ENCODE measurements at regions not wholly inside any gene's neighbourhood (a gene's known extent, or its start where the extent isn't known, plus 50 kb on each side); places are given as distances from the start of the nearest gene placed in this dataset.

DNA sequence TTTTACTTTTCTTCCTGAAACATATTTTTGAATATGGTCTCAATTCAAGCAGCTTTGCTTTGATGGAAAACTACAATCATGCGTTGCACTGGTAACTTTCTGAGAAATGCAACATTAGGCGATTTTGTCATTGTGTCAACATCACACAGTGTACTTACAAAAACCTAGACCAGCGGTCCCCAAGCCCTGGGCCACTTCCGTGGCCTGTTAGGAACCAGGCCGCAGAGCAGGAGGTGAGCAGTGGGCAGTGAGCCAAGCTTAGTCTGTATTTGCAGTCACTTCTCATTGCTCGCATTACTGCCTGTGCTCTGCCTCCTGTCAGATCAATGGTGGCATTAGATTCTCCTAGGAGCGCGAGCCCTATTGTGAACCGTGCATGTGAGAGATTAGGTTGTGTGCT lies 163.7 kb upstream of the NOVA1 start:
- no peak for TF ChIP-seq Cebpa-rat (IDR thresholded peaks at IDR 0.05)

DNA sequence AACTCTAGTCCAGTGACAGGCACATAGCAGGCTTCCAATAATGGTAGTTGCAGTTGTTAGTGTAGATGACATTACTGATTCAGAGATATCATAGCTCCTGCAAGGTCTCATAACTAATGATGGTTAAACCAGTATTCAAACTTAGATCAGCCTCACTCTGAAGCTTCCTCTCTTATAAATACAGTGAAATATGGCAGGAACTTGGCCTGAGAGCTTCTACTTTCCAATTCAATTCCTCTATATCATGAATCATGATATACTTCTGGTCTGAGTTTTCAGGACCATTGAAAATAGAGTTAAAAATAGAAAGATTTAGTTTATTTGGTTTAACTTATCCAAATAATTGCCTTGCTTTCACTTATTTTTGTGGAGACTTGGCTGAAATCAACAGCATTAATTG lies 167.5 kb upstream of the NOVA1 start:
- Histone ChIP-seq H3K4me2 (peak overlapping the region in 3 of 11 experiments; percentile 32 to 60 (median 54); a peak in 5 of 22 replicates), H3K4me1 (peaks cover 0 to 17% (median 0%) of the 10 kb centered on the region in 10 experiments; a peak in 5 of 20 replicates), H3K27me3 (no peaks in the 10 kb centered on the region), H3K27ac (0 out of 22 replicates have a peak overlapping the region, but pooled peaks of 1 of the 11 experiments have one; percentile 16), H3K9me3 (replicated peaks in 1 of 11) (no peaks in the 10 kb centered on the region), H3K4me3 (no peak overlapping the region), H4K20me1 (no peaks in the 10 kb centered on the region), H3K36me3 (no peaks in the 10 kb centered on the region), H3K9ac (no peak overlapping the region)
- no peak for TF ChIP-seq Cebpa-rat (IDR thresholded peaks at IDR 0.05)

More for the DNA sequence above, 163.7 kb upstream of the NOVA1 start:
- Histone ChIP-seq H3K9me3 (replicated peaks in 1 of 11) (no peaks in the 10 kb centered on the region), H3K4me2 (no peak overlapping the region), H3K4me3 (no peak overlapping the region), H3K9ac (no peak overlapping the region), H3K4me1 (peaks cover 0 to 17% (median 0%) of the 10 kb centered on the region in 10 experiments; a peak in 5 of 20 replicates), H3K27me3 (no peaks in the 10 kb centered on the region), H3K36me3 (no peaks in the 10 kb centered on the region), H4K20me1 (no peaks in the 10 kb centered on the region), H3K27ac (no peak overlapping the region)

DNA sequence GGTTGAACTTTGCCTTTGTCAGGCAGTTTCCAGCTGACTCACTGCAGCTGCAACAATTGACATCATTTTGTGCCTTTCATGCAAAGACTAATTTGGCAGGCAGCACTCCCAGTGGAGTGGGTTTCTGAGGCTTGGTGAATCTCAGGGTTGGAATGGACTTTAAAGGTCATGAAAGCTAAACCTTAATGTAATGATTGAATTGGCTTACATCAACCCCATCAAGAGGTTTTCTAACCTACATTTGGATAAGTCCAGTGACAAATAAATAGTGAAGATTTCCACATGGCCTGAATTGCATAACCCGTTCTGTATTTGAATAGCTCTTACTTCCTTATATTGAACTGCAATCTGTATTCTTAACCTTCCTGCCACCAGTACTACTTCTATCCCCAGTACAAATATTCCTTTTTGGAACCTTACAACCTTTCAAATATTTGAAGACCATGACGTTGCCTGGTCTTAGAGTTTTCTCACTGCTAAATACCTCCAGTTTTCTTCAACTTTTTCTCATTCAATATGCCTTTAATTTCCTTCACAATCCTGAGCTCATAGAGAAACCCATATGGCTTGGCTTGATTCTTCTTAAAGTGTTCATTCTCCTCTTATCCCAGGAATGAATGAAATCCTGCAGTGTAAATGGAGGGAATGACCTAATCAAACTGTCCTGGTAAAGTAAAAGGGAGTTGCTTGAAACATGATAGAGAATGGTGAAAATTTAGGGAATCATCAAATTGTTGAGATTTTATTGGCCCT lies 168.1 kb upstream of the NOVA1 start:
- TF ChIP-seq Cebpa-rat (IDR thresholded peaks at IDR 0.05) = no peak
- no peaks in the 10 kb centered on the region for H3K27me3 ChIP-seq
- H3K9me3 ChIP-seq (replicated peaks in 1 of 11) = no peaks in the 10 kb centered on the region
- H3K9ac ChIP-seq = no peak overlapping the region
- H3K4me3 ChIP-seq = no peak overlapping the region
- peaks cover 0 to 17% (median 0%) of the 10 kb centered on the region in 10 experiments; a peak in 5 of 20 replicates for H3K4me1 ChIP-seq
- 0 out of 22 replicates have a peak overlapping the region, but pooled peaks of 1 of the 11 experiments have one; percentile 16 for H3K27ac ChIP-seq
- peak overlapping the region in 3 of 11 experiments; percentile 32 to 60 (median 54); a peak in 7 of 22 replicates for H3K4me2 ChIP-seq
- no peaks in the 10 kb centered on the region for H4K20me1 ChIP-seq
- H3K36me3 ChIP-seq = no peaks in the 10 kb centered on the region

DNA sequence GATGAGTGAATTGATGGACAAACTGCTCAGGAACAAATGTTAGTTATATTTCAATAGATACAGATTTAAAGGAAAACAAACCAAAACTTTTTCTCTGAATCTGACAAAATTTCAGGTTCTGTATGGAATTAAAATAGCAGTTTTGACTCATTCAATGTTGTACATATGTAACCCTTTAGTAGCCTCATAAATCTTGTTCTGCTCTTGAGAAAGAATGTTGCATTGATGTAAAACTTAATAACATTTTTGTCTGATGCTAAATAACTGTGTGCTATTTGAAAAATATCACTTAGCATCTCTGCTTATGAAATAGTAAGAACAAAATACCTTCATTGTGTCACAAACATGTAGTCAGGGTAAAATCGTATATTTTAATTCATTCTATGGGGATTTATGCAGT lies 168.9 kb upstream of the NOVA1 start:
- H3K4me2 ChIP-seq = no peak overlapping the region
- H3K4me3 ChIP-seq = no peak overlapping the region
- H3K4me1 ChIP-seq = peaks cover 0 to 17% (median 0%) of the 10 kb centered on the region in 10 experiments; a peak in 5 of 20 replicates
- H4K20me1 ChIP-seq = no peaks in the 10 kb centered on the region
- H3K27ac ChIP-seq = no peak overlapping the region
- no peaks in the 10 kb centered on the region for H3K27me3 ChIP-seq
- no peaks in the 10 kb centered on the region for H3K9me3 ChIP-seq (replicated peaks in 1 of 11)
- TF ChIP-seq Cebpa-rat (IDR thresholded peaks at IDR 0.05) = no peak
- H3K36me3 ChIP-seq = no peaks in the 10 kb centered on the region
- H3K9ac ChIP-seq = no peak overlapping the region

DNA sequence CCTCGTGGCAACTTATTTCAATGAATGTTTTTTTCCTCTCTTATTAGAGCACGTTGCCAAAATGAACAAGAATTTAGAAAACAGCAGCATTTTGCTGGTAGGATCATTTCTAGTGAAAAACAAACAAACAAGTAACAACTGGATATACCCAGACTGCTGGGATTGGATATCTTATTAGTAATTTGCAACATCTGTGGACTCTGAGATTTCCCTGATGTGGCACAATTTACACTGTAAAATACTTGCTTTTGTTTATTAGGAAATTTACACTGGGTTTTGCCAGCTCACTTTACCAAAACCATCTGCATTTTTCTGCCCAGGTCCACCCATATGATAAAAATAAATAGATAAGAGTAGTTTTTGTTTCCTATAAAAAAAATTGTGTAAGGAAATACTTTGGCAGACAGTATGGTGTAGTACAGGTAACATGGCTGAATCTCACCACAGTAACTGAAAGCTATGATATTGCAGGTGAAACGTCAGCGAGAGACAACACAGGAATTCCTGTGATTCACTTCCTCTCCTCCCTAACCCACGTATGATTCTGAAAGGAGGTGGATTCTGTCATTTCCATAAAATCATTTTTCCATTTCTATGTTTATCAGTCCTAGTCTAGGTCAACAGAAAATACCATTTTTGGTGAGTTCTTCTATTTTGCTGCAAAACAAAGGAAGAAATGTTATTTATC lies 176.2 kb upstream of the NOVA1 start:
- no peak overlapping the region for H3K9ac ChIP-seq
- no peak for TF ChIP-seq Cebpa-rat (IDR thresholded peaks at IDR 0.05)
- no peak overlapping the region for H3K4me3 ChIP-seq
- no peaks in the 10 kb centered on the region for H3K27me3 ChIP-seq
- no peaks in the 10 kb centered on the region for H4K20me1 ChIP-seq
- no peak overlapping the region for H3K27ac ChIP-seq
- 0 out of 20 replicates have a peak, but pooled peaks cover 0 to 8% (median 0%) of the 10 kb centered on the region in 10 experiments for H3K4me1 ChIP-seq
- H3K9me3 ChIP-seq (replicated peaks in 1 of 11) = no peaks in the 10 kb centered on the region
- no peak overlapping the region for H3K4me2 ChIP-seq
- H3K36me3 ChIP-seq = no peaks in the 10 kb centered on the region

DNA sequence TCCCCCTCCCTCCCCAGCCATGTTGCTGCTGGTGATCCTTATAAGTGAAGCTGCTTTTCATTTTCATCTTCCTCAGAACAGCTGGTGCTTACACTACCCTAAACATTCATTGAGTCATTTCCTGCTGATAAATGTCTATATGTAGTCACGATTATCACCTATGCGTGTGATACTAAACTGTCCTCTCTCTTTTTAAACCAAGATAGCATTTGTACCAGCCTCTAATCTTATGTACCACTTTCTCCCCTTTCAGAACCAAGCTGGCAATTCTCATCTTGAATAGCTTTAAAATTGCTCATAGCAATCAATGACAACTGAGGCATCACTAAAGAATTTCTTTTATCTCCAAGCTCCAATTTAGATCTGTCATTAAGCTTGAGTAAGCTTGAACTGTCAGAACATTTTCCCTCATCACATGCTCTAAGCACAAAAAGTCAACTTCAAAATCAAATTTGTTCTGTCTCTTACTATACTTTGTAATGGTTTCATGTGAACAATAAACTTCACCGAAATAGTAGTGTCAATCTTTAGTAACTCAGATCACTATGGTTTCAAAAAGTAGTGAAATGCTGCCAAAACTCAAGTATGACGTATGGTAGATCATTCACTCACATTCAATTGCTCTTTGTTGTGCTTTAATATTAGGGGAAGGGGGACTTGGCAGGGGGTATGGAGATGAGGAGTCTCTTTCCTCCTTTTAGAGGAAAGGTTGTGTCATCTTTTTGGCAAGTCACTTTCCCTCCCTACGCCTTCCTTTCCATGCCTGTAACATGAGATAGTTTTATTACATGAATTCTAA lies 178.1 kb upstream of the NOVA1 start:
- Histone ChIP-seq H3K27me3 (no peaks in the 10 kb centered on the region), H3K9me3 (replicated peaks in 1 of 11) (no peaks in the 10 kb centered on the region), H3K36me3 (no peaks in the 10 kb centered on the region), H4K20me1 (no peaks in the 10 kb centered on the region), H3K4me3 (no peak overlapping the region), H3K4me1 (0 out of 20 replicates have a peak, but pooled peaks cover 0 to 8% (median 0%) of the 10 kb centered on the region in 10 experiments), H3K9ac (no peak overlapping the region), H3K27ac (no peak overlapping the region), H3K4me2 (peak overlapping the region in 3 of 11 experiments; percentile 8 to 35 (median 22); a peak in 1 of 22 replicates)
- no peak for TF ChIP-seq Cebpa-rat (IDR thresholded peaks at IDR 0.05)

DNA sequence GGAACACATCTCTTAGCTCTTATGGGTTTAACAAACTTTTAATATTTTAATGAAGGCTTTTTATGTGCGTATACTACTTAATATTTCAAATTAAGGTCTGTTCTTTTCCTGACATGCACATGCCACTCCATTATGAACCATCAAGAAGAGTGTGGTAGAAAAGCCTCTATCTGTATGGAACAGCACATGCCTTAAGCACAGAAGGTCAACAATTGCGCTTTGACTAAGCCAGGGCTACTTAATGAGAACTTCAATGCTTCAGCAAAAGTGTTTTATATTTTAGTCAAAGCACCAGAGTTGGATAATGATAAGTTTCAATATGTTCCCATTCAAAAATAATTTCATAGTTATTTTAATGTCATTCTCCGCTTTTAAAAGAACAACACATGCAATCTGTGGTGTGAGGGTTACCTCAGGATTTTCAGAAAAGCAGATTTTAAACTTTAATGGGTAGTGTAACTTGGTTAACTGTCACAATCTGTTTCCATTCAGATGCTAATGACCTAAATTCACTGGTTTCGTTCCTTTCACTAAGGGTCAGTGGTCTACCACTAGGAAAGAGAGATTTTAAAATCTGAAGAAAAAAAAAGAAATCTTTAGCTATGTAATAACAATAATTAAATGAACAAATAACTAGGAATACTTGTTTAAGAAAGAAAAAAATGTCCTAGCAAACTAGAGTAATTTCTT lies 193.4 kb upstream of the NOVA1 start:
- Histone ChIP-seq H3K27ac (no peak overlapping the region), H4K20me1 (no peaks in the 10 kb centered on the region), H3K9me3 (replicated peaks in 1 of 11) (no peaks in the 10 kb centered on the region), H3K9ac (no peak overlapping the region), H3K4me2 (no peak overlapping the region), H3K36me3 (no peaks in the 10 kb centered on the region), H3K4me1 (no peaks in the 10 kb centered on the region), H3K27me3 (no peaks in the 10 kb centered on the region), H3K4me3 (no peak overlapping the region)
- no peak for TF ChIP-seq Cebpa-rat (IDR thresholded peaks at IDR 0.05)

DNA sequence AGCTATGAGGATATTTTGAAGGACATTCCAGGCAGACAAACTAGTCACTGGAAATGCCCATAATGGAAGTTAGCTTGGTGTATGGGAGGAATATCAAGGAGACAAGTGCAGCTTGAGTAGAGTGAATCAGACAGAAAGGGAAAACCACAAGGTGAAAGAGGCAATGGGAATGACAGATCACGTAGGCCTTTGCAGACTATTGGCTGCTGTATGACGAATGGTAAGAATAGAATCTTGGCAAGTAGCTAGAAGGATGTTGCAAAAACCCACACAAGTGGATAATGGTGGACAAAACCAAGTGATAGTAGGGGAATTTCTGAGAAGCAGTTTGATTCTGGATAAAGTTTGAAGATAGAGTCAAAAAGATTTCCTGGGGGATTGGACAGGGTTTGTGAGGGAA lies 196.9 kb upstream of the NOVA1 start:
- no peak overlapping the region for H3K9ac ChIP-seq
- no peaks in the 10 kb centered on the region for H3K4me1 ChIP-seq
- H3K36me3 ChIP-seq = no peaks in the 10 kb centered on the region
- no peaks in the 10 kb centered on the region for H3K27me3 ChIP-seq
- no peak for TF ChIP-seq Cebpa-rat (IDR thresholded peaks at IDR 0.05)
- no peak overlapping the region for H3K27ac ChIP-seq
- H3K9me3 ChIP-seq (replicated peaks in 1 of 11) = no peaks in the 10 kb centered on the region
- no peaks in the 10 kb centered on the region for H4K20me1 ChIP-seq
- no peak overlapping the region for H3K4me3 ChIP-seq
- H3K4me2 ChIP-seq = no peak overlapping the region
